GM18907 (cell line): ENCODE measurements at regions not wholly inside any gene's neighbourhood (a gene's known extent, or its start where the extent isn't known, plus 50 kb on each side); places are given as distances from the start of the nearest gene placed in this dataset.

ENCODE experiments used
- ATAC-seq: cut with Tn5 transposase; IDR thresholded peaks from one replicate; pipeline ENCODE4 v1.9.1; 2021; ENCODE audit warnings: mild to moderate bottlenecking, moderate library complexity; ENCODE audit not compliant: unreplicated experiment

DNA sequence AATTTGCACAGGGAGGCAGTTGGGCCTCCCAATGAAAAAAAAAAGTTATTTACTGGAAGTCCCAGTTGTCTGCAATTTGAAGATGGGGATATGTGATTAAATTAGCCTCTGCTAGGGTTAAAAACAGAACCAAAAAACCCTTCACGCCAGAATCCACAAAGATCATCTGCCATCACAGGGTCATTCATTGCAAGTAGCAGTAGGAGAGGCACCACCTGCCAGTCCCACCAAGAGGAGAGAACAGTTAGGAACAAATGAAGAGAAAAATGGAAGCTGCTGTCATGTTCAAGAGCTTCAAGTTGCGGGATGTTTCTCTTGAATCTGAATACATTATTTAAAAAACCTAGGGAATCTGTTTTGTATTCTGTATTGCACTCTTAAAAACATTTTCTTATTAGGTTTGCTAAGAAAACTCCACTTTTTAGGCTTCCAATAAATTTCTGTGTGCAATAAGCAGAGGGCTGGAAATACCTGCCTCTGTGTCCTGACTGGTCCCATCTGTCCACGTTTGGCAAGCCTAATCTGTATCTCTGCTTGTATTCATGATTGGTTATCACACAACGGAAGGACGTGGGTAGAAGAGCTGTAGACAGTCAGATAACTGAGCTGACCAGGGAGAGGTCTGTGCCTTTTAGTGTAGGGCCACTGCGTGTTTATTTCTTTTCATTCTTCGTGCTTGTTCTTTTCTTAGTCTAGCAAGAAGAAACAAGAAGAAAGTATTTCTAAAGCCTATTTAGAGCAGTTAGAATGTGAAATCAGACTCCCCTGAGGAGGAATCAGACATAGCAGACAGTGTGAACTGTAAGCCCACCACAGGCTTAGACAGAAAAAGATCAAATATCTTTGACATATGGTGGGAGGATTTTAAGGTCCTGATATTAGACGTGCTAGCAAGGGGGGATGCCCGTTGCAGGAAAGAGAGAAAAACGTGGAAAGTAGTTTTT lies 630.6 kb upstream of the SEMA6A start:
- ATAC-seq, result no peak

DNA sequence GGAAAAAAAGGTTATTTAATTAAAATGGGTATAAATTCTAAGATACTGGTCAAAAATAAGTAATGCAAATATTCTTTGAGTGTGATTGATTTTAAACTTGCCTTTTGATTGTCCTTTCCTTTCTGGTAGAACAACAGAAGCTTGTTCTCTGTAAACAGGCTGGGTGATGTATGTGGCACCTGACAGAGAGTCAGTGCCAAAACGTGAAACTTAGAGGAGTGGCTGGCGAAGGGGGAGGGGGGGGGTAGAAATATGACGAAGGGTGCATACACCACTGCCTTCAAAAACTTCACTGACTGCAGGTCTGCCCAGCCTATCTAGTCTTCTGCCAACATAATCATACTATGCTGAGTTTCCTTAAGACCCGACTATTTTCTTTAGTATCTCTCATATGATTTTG lies 629.8 kb upstream of the SEMA6A start:
- ATAC-seq, result no peak

DNA sequence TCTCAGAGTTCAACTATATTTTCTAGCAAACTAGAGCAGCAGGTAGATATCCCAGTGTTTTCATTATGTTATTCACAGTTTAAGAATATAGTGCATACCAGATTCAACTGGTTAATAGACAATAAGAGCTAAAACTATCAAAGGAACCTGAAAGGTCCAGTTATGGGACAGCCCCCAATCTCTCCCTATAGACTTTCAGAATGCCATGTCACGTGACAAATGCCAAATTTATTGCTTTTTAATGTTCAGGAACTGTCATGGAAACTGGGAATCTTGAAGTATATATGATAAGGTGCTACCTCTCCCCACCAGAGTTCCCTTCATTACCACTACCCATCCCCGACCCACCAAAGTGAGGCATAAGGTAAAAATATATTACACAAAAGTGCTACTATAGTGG lies 629.0 kb upstream of the SEMA6A start:
- no peak for ATAC-seq

DNA sequence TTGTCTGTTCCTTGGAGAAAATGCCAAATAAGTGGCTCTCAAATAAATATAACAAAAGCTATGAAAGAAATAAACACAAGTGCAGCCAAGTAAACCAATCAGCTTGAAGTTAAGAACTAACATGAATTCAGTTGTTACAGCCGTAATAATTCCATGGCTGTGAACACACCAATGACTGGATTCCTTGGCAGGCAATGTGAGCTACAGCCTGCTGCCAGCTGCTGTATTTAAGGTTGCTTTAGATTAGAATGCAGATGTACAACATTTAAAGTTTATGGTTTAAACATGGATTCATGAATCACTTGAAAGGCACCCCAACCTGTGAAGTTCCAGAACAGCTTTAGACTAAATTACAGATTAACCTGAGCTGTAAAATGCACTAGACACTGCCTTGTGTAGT lies 626.4 kb upstream of the SEMA6A start:
- ATAC-seq, result no peak

DNA sequence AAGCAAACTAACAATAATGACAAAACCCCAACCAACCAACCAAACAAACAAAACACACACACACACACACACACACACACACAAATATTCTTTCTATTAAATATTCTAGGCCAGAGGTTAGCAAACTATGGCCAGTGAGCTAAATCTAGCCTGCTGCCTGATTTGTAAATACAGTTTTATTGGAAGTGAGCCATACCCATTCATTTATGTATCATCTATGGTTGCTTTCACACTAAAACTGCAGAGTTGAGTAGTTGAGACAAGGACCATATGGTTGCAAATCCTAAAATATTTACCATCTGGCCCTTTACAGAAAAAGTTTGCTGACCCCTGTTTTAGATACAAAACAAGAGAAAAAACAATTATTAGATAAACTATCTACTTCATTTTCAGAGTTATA lies 620.5 kb upstream of the SEMA6A start:
- ATAC-seq, result no peak

DNA sequence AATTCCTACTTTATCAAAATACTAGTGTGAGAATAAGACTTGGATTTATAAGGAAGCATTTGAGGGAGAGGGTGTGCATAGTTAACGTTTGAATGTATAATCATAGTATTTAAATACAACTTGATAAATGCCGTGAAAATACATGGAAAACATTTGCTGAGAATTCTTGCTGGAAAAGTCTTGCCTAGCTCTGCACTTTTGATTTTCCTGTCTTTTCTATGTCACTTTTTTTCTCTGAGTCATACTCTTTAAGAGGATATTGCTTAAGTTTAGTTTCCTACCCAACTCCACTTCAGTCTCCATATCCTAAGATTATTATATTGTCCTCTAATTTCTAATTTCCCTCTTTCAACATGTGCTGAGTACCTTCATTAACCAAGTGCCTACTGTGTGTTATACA lies 616.6 kb upstream of the SEMA6A start:
- ATAC-seq, result no peak

DNA sequence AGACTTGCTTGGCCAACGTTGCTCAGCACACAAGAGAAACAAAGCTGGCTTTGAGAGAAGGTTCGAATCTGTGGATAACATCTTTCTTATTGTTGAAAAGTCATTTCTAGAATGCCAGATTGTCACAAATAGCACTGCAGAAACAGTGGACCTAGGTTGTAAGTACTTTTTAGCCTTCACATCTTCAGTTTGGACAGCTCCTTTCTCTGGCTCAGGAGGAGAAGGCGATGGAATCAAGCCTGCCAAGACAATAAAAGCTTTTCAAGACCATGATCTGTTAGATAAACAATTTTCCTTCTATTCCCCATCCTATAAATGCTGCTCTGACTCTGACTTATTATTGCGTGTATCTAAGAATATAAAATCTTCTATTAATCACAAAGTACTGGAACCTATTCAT lies 615.2 kb upstream of the SEMA6A start:
- ATAC-seq, result no peak

DNA sequence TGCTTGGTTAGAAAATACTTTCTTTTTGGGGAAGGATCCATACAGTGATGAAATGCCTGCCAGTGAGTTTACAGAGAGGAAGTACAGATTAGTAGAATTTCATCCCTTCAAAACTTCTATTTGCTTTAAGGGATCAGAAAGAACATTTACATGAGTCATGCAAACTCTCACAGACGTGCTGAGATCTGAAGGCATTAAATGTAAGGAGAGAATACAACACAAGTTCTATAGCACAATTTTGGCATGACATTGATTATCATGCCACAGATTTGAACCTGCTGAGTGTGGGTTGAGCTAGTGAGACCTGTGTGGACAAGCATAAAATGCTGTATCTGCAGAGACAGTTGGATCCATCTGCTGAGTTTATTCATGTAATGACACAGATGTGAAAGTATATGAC lies 613.6 kb upstream of the SEMA6A start:
- no peak for ATAC-seq

DNA sequence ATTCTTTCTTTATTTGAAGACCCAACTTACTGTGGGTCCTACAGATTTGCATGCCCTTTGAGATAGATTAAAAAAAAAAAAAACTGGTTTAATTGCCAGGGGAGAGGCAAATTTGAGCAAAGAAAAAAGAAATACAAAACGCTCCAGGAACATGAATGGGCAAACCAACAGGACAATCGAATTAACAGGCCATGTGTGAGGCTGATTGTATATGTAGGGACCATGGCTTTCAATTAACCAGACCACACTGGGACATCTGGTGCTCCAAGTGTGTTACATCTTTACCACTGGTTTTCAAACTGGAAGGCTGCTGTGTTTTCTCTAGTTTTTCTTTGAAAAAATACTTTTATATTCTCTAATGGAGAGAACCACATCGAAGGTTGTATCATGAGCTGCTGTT lies 612.1 kb upstream of the SEMA6A start:
- no peak for ATAC-seq

DNA sequence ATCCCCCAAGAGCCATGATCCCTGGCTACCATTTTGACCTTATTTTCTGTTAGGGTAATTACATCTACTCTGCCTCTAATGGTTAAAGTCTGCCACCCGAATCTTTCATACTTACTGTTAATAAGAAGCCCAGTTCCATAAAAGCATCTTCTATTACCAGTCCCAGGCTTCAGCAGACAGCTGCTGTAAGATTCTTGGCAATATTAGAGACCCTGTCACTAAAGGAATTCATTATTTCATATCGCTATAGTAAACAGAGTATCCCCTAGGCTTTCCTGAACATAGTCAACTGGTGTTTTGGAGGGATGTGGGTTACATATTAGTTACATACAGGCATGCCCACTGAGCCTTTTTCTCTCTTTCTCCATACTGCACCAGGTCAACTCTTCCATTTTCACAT lies 608.7 kb upstream of the SEMA6A start:
- no peak for ATAC-seq

DNA sequence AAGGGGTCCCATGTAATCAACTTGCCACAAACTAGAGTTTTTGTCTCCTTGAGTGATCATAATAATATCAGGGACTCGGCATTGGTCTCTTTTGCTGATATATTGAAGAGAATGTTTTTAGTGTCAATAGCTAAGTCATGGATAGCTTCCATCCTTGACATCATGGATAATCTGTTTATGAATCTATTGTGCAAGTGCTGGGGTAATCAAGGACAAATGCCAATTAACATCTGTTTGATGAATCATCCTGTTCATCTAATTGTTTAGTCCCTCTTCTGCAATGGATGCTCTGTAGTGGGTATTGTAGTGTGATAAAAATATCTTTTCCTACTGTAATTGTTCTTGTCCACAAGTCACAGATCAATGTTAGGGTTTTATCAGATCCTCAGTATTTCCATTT lies 607.5 kb upstream of the SEMA6A start:
- no peak for ATAC-seq

DNA sequence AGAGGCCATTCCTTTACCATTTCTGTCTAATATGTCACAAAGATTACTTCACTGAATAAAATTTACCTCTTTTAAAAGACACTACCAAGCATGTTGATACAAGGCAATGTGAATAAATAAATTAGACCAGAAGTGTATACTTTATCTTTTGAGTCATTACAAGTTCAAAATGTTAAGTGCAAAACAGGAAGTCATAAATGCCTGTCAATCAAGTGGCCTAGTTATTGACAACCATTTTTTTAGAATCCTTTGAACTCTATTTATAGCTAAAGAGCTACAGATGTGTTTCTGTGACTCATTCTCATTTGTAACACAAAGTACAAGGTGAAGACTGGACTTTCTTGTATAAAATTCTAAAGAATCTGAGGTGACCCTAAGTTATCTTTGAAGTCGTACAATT lies 602.7 kb upstream of the SEMA6A start:
- no peak for ATAC-seq

DNA sequence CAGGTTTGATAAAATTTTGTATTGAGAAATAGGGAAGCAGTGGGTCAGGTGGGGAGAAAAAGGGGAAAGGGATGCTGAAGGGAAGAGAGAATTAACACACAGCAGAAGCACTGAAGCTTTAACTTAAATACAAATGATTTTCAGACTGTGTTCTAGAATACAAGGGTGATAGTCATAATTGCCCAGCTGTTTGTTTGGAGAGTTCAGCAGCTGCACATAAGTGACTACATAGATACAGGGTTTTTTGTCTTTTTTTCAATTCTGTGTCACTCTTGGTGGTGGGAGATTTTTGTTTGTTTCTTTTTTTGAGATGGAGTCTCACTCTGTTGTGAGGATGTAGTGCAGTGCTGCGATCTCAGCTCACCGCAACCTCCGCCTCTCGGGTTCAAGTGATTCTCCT lies 590.4 kb upstream of the SEMA6A start:
- ATAC-seq, result no peak

DNA sequence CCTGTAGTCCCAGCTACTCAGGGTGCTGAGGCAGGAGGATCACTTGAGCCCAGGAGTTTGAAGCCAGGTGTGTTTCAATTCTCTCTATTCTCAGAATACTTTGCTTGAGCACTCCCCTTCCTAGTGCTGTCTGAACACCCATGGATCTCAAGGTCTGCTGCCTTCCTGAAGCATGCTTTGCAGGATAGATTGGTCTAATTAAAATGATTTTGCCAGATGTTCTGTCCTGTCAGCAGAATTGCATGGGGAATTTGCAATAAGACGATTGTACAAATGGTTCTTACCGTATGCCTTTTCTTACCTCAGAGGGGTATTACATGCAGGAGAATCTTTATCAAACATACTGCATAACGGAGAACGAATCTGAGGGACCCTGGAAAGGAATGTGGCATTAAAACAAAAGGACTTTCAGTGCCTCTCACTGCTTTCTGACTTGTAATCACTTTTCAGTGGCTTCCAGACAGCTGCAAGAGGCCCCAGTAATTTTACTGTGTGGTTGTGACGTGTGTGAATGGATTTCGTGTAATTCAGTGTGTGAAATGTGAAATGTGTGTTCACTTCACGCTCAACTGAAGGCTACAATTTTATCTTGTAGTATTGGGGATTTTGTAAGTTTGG lies 587.2 kb upstream of the SEMA6A start:
- ATAC-seq, result no peak

DNA sequence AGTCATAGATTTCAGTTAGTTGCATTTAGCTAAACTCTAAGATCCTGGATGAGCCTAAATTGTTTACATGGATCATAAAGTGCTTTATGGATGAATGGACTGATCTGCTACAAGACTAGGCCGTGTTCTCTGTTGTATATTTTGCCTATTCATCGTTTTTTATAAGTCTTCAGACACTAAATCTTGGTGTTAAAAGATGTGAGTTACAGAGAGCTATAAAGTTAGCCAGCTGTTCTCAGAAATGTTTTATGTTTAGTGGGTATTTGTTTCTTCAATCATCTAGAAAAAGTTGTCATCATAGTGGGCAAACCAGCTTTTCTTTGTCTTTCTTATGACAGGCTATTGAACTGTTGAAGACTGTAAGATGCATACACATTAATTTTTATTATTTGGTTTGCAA lies 585.8 kb upstream of the SEMA6A start:
- no peak for ATAC-seq

DNA sequence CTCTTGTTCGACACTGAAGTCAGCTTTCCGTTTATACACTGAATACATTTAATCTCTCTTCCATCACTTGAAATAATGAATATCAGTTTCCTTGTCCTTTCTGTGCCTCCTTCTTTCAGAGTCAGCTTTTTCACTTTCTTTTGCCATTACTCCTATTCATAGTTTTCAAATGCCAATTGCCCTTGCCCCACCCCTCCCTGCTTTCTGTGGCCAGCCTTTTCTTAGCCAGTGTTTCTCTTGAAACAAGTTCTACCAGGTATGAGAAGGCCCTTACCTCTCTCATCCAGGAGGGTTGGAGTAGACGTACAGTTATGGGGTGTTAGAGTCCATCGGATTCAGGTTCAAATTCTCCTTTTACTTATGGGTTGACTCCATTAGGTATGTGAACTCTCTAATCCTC lies 574.7 kb upstream of the SEMA6A start:
- no peak for ATAC-seq

DNA sequence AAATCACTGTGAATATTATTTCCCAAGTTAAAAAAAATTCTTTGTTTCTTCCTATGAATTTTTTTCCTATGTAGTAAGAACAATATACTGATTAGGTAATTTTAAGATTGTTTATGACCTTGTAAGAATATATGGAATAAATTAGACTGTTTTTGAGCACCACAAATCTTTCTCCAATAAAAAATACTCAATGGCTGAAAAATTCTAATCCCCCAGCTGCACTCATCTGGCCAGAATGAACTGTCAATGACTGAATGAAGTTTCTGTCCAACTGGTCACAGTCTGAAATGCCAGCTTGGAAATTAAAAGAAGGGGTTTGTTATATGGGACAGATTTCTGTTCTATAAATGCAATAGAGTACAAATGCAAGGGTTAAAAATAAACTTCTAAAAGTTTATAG lies 569.5 kb upstream of the SEMA6A start:
- ATAC-seq, result no peak

DNA sequence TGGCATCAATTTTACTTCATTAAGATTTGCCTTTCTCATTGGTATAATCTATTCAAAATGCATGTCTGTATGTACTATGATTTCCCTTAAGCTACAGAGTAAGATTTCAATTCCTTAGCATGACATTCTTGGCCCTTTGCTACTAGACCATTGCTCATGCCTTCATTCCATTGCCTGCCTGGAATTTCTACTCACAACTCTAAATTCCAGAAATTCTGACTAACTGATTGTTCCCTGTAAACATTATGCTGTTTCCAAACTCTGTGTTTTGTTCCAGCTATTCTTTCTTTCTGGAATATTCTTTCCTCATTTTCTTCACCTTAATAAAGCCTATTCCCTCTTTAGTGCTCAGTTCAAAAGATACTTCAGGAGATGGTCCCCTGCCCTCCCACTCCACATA lies 568.8 kb upstream of the SEMA6A start:
- no peak for ATAC-seq

DNA sequence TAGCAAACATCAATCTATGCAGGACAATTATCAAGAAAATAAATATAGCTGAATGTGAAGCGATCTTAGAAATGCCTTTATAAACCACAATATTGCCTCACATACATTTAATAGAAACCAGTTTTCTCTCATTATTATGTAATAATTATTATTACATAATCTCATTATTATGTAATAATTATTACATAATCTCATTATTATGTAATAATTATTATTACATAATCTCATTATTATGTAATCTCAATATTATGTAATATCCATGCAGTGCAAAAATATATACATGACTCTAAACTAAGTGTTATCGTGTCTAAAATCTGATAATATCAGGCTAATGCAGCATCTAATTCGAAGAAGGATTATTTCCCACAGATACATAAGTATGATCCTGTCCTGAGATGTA lies 563.9 kb upstream of the SEMA6A start:
- no peak for ATAC-seq

DNA sequence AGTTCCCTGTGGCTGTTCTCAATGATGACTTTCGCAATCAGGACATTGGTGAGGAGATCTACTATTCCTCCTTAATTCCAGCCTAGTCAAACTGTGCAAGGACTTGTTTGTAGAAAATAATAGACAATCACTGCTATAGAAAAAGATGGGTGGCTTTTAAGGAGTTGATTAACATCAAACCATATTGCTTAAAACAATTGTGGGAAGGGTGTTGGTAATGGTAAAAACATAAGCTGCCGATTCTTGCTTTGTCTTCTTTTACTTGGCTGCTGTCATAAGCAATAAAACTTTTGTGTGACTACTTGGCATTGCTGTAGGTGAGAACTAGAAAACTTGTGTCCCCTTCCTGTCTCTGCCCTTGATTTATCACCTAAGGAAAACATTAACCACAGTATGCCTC lies 561.2 kb upstream of the SEMA6A start:
- ATAC-seq, result no peak

DNA sequence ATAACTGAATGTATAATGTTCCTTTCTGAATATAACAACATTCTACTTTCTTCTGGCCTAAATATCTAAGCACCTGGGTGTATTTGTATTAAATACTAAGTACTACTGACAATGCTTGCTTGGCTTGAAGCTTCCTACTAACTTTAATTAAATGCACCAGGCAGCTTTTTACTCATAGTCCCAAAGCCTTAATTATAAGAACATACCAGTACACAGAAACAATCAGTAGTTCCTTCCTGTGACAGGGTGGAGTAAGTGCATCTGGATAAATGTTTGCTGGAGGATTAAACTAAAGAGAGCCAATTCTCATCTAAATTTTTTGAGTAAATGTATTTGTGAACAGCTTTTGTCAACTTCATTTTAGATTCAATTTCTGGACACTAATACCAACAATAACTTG lies 558.6 kb upstream of the SEMA6A start:
- ATAC-seq, result no peak

DNA sequence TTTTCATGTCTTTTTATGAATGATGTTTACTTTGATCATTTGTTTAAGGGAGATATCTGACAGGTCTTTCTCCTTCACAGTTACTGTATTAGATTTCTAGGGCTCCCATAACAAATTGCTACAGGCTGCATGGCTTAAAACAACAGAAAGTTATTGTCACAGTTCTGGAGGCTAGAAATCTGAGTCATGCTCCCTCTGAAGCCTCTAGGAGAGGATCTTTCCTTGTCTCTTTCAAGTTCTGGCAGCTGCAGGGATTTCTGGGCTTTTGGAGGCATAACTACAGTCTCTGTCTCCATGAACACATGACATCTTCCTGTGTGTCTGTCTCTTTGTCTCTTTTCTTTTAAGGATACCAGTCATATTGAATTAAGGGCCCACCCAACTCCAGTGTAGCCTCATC lies 557.3 kb upstream of the SEMA6A start:
- ATAC-seq, result no peak
